ENCODE measurements at regions not wholly inside any gene's neighbourhood (a gene's known extent, or its start where the extent isn't known, plus 50 kb on each side); places are given as distances from the start of the nearest gene placed in this dataset.
"Not testable (repeated sequence)": the region's sequence is repeated elsewhere in the genome, so short reads cannot be mapped to it uniquely, and the experiment has no call there.

DNA sequence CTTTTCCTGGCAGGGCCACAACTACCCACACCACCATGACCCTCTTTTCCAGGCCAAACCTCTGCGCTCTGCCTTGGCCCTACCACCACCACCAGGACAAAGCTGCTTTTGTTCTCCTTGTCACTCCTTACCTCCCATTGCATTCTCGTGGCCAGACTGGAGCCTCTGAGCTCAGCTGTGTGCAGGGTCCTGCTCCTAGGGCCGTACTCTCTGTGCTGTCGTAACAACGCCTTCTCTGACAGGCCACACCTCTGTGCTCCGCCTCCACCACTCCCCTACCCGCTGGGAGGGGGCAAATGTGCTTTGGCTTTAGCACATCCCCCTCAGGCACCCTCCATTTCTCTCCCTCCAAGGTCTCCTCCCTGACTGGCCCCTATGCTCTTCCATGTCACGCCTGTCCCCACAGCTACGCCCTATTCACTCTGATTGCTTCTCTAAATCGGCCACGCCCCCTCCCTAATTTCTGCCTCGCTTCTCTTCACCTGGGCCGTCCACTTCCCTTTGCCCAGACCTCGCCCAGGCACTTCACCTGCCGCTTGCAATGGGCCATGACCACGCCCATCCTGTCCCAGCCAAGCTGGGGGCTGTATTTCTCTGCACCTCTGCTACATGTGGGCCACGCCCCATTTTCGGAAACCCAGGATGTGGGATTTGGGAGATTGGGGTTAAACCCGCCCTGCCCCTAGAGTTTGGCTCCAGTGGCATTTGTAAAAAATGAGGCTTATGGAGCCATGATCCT, 472.3 kb downstream of the KLF12 start:
- no peak for DNase-seq

DNA sequence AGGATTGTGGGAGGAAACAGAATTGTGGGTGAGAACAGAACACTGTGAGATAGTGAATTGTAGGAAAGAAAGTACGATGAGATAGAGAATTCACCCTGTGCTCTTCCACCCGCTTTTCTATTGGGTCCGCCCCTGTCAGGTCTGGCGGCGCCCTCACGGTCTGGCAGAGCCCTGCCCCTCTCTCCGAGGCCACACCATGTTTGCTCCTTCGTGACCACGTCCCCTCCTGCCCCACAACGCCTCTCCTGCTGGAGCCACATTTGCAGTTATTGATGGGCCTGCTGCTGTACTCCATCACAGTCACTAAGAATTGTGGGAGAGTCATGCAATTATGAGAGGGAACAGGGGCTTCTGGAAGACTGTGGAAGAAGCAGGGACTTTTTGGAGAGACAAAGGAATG, 473.1 kb downstream of the KLF12 start:
- DNase-seq = no peak

DNA sequence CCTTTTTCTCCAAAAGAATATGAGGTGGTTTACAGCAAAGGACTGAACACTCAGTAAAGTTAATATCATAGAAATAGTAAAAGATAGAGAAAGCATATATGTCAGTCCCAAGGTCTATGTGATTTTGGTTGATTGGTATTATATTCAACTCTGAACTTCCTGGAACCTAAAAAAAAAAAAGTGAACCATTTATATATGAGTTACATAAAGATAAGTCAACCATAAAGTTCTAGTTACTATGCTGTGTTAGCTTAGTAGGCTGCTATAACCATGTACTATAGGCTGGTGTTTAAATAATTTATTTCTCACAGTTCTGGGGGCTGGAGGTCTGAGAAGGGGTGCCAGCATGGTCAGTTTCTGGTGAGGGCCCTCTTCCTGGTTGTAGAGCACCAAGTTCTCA, 475.6 kb downstream of the KLF12 start:
- no peak for DNase-seq

DNA sequence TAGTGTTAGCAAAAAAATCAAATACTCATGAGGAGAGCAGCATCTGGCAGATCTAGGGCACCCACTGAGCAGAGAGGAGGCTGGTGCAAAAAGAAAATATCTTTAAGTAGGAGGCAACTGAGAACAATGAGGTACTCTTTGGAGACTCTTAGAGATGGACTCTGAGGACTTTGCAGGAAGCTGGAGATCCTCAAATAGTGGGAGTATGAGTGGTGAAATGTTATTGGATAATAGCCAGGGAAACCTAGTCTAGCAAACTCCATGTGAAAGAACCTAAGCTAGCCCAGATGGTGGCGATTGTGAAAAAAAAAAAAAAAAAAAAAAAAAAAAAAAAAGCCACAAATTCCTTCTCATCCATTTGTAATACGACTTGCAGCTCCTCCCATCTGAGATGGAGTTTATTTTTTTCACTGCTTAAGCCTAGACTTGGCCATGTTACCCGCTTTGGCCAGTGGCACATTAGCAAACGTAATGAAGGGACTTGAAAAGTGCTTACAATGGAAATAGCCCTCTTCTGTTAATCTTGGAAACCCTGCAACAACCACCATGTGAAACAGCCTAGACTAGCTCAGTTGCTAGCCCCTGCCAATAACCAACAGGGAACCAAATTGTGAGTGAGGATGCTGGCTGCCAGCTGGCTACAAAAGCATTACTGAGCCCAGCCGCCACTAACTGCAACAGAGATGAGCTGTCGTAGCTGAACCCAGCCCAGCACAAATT, 476.2 kb downstream of the KLF12 start:
- no peak for DNase-seq

DNA sequence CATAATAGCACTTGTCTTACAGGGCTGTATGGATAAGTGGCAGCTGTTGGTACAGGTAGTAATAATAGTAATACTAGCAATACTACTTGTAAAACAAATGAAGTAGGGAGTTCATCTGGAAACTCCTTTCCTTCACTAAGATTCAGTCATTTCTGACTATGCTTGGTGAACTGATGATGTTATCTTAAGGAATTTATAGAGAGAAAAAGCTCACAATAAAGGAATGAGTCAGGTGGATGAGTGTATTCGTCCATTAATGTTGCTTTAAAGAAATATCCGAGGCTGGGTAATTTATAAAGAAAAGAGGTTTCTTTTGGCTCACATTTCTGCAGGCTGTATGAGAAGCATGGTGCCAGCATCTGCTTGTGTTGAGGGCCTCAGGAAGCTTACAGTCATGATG, 477.3 kb downstream of the KLF12 start:
- DNase-seq = no peak

DNA sequence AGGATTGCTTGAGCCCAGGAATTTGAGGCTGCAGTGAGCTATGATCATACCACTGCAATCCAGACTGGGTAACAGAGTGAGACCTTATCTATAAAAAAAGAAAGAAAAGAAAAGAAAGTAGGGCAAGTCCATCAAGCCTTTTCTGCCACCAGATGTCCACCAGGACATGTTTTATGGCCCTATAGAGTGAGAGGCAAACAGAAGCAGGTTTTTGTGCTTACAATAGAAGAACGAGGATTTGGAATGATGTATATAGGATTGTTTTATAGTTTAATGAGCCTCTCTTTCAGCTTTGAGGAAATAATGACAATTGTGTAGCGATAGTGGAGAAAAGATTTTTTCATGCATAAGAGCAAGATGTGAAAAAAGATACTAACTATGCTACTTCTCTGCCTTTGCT, 480.5 kb downstream of the KLF12 start:
- no peak for DNase-seq

DNA sequence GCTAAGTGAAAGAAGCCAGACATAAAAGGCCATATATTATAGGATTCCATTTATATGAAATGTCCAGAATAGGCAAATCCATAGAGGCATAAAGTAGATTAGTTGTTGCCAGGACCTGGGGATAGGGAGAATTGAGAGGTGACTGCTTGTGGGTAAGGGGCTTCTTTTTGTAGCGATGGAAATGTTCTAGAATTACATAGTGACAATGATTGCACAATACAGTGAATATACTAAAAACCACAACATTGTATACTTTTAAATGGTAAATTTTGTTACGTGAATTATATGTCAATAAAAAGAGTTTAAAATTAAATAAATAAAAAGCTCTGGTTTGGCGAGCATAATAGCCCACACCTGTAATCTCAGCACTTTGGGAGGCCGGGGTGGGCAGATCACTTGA, 486.8 kb downstream of the KLF12 start:
- DNase-seq = no peak

DNA sequence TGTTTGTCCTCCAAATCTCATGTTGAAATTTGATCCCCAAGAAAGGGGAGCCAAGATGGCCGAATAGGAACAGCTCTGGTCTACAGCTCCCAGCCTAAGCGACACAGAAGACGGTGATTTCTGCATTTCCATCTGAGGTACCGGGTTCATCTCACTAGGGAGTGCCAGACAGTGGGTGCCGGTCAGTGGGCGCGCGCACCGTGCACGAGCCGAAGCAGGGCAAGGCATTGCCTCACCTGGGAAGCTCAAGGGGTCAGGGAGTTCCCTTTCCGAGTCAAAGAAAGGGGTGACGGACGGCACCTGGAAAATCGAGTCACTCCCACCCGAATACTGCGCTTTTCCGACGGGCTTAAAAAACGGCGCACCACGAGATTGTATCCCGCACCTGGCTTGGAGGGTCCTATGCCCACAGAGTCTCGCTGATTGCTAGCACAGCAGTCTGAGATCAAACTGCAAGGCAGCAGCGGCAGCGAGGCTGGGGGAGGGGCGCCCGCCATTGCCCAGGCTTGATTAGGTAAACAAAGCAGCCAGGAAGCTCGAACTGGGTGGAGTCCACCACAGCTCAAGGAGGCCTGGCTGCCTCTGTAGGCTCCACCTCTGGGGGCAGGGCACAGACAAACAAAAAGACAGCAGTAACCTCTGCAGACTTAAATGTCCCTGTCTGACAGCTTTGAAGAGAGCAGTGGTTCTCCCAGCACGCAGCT, 493.6 kb downstream of the KLF12 start:
- not testable (repeated sequence) for DNase-seq

DNA sequence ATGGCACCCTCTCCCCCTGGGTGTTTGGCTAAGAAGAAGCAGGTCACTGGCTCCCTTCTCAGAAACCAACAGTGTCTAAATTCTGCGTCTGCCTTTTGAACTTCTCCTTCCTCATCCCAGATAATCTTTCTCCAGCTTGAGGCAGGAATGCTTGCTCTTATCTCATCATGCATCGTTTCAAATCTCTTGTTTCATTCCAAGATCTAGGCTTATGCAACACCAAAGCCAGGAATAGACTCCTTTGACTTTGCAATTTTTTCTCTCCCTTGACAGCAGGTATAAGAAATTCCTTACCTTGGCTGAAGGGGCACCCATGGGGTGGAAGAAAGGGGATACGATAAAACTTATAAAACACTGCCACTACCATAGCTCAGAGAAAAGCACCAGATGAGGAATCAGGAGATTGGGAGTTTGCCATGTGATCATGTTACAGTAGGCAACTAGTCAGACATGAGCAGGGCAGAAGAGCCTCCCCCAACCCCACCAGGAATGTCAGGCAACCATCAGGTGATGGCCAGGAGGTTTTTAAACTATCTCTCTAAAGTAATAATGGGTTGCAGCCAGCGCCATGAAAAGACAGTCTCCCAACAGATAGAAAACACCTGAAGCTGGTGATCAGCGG, 498.9 kb downstream of the KLF12 start:
- no peak for DNase-seq

DNA sequence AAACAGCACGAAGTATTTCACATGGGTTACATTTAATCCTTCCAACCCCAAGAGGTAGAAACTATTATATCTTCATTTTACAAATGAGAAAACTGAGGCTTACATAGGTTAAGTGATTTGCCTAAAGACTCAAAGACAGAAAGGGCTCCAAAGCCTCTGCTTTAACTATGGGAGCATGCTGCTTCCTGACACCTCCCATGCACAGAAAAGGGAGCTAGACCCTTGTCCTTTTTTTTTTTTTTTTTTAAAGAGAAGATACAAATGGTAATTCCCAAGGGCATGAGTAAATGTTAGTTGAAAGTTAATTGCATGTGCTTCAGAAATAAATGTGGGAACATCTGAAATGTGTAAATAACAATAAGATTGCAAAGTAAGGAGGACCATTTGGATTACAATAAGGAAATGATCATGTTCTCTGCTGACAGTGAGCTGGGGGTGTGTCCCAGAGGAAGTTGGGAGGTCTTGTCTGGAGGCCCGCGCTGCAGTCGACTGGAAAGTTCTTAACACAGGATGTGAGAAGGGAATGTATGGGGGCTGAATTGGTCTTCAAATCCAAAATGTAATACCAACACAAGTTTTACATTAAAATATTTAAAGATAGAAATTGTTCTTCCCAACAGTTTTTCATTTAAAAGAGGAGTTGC, 500.3 kb downstream of the KLF12 start:
- DNase-seq = no peak

DNA sequence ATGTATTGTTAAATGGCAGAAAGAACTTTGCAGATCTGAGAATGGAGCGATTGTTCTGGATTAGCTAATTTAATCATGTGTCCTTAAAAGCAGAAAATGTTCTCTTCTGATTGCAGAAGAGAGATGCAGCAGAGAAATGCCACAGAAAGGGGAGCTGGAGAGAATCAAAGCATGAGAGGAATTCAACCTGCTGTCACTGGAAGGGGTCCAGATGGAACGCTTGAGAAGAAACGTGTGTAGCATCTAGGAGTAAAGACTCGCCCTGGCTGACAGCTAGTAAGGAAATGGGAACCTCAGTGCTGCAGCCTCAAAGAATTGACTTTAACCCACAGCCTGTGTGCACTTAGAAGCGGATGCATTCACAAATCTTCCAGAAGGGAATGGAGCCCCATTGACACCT, 502.8 kb downstream of the KLF12 start:
- DNase-seq = no peak

DNA sequence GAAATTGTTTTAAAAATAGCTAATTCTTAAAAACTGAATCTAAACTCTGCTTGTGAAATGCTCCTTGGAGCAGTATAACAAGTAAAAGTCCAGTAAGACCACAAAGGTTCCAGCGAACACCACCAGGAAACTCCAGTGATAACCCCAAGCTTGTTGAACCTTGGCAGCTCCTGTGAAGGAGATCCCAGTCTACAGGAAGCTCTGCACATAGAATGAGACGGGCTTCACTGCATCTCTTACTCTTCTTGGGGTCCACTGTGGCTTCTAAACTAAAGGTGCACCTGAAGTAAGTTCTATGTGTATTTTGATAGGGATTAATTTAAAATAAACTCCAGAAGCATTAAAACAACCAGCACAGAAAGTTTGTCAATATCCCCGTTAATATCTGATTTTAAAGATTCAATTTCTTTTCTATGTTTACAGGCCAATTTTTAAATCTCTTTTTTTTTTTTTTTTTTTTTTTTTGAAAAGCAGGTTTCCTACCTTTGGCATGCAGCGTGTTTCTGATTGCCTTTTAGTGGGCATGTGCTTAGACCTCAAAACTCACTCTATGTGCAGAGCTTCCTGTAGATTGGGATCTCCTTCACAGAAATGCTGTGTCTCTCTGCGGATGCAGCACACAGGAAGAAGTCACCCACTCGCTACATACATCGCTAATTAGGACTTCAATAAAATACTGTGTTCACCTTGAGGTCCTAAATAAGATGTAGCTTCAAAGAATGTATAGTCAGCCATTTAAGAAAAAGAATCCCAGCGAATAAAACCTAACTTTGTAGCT, 508.5 kb downstream of the KLF12 start:
- no peak for DNase-seq

DNA sequence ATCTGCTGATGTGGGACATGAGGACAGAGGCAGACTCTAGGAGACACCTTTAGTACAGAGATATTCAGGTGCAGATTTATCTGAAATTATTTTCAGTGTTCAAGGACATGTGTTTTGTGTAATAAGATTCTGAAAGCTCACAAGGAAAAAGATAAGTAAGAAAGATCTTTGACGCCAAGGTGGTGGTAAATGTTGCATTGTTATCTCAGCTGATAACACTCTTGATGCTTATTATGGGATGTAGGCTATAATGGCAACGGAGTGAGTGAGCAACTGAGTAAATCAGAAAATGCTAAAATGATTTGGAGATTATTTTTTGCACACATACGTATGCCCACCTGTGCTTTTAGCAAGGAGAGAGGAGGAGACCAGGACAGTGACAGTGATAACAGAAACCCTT, 510.9 kb downstream of the KLF12 start:
- DNase-seq = no peak

DNA sequence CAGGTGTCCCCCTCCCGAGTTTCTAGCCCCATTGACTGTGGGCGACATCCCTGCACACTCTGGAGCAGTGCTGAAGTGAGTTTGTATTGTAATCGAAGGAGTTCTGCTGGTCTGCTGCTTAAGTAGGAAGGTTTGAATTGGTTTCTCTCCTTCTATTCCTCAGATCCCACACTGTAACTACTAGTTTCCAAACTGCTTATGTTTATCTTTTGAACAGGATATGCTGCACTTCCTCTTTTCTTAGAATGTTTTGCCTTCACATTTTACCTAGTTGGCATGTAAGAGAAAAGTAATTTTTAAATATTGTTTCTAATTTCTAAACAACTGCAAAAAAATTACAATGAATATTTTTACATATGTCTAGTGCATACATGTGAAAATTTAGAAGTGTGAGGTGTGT, 511.8 kb downstream of the KLF12 start:
- no peak for DNase-seq

DNA sequence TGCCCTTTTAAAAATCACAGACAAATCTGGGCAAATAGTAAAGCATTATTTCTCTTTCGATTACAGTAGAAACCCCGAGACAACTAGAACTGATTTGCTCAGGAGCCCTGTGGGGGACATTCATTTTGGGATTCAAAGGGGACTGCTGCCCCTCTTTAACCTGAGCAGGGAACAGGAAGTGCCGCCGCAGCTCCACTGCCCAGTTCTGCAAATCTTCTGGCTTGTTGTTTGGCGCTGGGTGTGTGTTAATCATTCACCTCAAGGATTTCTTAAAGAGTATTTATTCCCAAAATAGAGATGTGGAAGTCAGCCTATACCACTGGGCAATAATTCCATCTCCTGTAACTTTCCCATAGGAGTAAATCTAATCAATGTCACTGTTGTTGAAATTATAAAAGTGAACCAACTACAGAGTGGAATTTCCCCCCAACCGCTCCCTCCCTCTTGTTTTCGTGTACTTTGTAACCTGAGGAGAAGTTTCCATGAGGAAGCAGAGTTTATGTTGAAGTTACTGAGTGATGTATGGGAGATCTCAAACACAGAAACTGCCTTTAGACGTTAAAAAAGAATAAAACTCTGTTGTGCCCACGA, 515.8 kb downstream of the KLF12 start:
- no peak for DNase-seq

DNA sequence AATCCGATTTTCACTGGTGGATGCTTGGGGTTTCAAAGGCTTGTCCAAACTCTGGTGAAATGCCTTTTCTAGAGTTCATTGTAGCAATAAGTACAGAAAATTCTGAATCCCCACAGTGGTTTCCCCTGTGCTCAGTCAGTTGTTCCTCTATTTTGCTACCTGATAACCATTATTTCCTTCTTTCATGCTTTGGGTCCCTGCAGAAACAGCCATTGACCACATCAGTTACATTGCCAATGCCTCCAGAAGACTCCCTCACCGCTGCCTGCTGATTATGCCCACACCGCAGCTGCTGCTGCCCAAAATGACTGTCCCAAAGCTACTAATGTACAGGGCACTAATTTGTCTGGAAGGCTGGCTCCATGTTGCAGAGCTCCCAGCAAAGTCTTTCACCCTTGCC, 517.3 kb downstream of the KLF12 start:
- DNase-seq = no peak

DNA sequence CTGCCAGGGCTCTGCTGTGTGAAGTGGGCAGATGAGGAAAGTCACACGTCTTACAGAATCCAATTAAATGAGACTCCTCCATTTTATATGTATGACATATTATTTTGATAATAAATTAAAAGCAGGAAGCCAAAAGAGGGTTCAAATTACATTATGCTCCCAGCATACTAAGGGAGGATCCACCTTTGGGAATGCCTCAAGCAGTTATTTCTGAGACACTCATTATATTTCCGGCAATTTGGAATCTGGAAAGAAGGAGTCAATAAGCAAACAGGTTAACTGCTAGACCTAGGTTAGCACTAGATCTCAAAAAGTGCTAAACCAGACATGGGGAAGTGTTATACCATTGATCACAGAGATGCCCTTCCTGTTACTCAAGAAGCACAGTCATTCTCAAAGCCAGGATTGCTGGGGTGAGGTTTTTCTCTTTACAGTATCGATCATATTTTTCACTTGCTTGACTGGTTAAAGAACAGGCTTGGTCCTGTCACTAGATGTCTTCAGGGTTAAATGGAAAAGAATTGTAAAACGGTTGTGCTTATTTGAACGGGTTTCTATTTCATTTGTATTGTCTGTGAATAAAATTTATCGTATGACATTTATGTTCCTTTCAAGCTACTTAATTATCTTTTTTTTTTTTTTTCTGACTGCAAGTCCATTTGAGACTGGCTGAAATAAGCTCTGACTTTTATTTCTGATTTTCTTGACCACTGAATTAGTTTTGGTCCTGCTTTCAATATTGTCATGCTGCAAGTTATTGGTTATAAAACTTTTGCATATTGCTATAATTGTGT, 523.2 kb downstream of the KLF12 start:
- DNase-seq = no peak

DNA sequence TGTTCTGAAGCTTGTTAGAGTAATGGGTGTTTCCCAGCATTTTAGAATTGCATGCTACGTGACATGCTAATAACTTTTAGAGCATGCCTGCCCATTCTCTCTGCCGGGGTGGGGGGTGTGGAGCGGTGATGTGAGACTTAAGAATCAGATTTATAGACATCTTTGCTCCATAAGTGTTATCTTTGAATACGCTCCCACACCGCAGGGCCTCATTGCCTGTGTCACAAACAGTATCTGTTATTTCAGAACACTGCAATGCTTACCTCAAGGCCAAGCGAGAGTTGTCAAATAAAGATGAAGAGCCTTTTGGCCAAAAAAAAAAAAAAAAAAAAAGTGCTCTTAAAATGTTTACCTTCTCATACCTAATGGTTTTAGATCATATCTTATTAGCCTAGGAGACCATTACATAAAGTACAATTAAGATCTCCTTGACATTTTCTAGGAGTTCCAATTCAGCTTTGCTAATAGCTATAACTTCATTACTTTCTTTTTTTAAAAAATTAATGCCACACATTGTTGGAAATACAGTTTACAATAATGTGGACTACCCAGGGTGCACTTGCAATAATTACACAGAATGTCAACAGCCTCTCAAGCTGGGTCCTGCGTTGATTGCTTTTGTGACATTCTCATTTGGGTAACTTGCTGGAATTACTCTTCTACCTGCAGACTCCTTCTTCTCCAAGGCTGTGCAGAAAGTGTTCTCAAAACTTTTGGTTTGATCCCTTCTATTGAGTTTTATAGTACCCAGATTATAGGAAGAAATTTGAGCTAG, 525.3 kb downstream of the KLF12 start:
- DNase-seq = no peak

DNA sequence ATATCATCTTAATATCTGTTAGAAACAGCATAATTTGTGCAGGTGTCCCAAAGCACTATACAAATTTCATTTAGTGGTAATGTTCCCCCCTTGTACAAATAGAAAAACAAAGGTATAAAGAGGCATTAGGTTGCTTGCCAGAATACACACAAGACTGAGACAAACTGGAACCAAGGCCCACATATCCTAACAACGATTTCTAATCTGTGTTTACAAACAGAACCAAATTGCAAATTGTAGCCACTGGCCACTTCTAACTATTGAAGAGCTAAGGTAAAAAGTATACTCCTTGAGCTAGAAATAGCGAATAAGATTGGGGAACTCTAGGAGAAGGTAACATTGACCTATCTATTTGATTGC, 526.1 kb downstream of the KLF12 start:
- DNase-seq = no peak

DNA sequence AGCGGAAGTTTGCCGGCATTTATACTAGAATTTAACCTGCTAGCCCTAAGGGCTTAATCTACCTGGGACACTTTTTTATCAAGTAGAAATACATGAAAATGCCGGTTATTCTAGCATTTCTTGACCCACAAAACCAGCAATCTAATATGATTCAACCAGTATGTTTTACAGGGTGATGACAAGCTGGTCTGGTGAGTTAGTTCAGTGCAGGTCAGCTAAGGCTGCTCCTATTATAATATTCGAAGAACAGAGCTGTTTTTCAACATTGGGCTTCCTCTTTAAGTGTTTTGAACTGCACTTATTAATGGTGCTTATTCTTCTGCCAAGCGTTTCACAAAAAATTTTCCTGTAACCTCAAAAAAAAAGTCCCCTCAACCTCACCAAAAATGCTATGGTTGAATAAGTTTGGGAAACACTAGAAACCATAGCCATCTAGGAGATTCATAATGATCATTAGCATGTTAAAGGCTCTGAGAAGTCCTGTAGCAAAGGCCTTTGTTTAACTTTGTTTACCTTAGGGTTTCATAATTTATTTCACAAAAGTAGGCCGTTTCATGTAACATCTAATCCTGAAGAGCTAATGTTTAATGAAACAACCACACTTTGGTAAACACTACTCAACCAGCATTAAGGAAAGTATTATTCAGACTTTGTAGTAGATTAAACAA, 526.6 kb downstream of the KLF12 start:
- DNase-seq = no peak
